GM18858 (cell line): ENCODE measurements at regions not wholly inside any gene's neighbourhood (a gene's known extent, or its start where the extent isn't known, plus 50 kb on each side); places are given as distances from the start of the nearest gene placed in this dataset.

Source experiments
- ATAC-seq: cut with Tn5 transposase; IDR thresholded peaks from one replicate; pipeline ENCODE4 v1.9.1; 2021; ENCODE audit not compliant: unreplicated experiment

DNA sequence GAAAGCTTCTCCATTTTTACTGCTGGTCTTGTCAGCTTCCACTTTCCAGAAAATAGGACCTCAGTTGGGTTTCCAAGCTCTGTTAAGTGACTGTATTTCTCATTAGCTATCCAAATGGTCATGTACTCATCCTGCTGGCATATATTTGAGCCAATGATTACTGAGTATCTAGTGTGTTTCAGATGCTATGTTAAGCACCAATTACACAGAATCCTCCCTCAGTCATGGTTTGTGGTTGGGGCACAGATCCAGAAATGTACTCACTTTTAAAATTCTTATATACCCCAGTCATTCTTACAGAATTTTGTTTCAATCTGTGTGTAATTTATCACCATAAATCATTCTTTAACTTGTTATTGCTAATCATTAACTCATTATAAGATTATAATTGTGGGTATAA lies 362.3 kb upstream of the MTPN start:
- ATAC-seq = no peak

DNA sequence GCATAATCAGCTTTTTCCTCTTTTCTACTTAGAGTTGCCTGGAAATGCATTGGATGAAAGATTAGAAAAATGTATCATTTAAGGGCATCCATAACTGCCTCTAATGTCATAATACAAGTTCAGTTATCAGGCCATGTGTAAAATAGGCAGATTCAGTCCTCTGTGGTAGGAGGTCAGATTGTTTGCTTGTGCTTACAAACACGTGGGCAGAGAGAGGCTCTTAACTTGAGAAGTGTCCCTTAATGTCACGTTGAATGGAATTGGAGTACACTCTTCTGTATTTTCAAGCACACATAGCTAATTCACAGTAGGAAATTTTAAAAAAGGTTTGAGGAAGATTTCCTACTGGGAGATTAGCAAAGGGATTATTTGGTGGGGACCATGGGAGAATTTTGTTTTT lies 359.8 kb upstream of the MTPN start:
- ATAC-seq = no peak

DNA sequence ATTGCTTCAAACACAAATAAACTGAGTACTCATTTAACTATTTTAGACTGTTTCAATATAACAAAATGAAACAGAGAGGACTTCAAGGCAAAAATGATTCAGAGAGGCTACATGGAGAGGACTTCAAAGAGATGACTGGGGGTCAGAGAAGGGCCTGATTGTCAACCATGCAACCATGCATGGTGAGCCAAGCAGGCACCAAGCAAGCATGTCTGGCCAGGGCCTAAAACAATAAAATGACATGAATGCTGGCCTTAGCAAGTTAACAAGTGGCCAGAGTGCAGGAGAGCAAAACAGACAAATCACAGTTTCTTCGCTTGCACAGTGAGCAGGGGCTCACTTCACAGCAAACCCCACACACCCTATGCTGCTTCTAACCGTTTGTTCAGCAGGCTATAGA lies 356.5 kb upstream of the MTPN start:
- ATAC-seq = no peak

DNA sequence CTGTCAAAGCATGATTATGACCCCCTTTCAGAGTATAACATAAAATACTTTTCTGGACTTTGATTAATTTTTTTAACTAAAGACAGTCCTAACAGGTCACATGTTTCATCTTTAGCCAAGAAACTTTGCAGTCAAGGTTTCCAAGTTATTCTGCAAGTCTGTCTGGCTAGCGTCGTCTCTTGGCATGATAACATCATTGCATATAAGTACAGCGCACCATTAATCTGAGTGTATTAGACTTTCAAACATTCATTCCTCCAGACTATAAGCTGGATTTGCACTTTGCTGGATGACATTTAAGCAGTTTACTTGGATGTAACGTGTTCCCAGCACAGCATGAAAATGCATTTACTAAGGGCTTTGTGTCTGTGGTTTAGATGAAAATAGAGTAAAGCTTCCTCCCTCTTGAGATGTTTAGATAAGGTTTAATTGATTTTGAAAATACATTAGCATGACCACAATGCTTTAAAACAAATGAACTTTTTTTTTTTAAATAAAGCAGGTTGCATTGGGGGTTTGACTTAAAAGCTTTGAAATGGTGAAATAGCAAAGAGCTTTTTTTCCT lies 349.0 kb upstream of the MTPN start:
- ATAC-seq = no peak

DNA sequence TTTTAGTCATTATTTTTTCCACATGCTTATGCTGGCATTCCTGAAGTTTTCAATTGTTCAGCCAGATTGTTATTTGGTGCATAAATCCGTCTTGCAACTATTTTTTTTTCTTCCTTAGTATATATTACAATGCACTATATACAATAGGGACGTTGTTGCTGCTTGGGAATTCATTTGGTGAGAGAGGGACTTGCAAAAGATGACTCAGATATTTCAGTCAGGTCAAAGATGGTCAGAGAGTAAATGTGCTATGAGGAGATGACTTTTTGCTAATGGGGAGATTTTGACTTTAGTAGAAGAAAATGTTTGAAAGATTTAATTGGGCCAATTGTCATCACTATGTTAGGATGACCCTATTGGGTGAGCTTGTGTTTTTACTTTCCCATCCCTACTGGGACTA lies 348.4 kb upstream of the MTPN start:
- ATAC-seq = no peak

DNA sequence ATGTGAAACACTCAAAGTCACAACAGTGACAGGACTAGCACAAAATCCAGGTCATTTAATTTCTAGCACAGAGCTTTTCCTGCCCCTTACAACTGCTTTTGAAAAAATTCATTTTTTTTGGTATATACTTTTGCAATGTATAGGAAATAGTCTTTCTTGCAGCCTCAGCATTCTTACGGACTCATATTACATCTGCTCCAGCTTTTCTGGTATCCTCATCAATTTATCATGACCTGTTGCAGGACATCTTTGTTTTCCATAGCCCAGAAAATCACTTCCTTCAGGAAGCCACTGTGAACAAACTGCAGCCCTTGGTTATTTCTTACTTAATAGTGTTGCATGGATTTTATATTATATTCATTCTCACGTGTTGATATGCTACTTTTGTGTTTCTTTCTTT lies 347.9 kb upstream of the MTPN start:
- no peak for ATAC-seq

DNA sequence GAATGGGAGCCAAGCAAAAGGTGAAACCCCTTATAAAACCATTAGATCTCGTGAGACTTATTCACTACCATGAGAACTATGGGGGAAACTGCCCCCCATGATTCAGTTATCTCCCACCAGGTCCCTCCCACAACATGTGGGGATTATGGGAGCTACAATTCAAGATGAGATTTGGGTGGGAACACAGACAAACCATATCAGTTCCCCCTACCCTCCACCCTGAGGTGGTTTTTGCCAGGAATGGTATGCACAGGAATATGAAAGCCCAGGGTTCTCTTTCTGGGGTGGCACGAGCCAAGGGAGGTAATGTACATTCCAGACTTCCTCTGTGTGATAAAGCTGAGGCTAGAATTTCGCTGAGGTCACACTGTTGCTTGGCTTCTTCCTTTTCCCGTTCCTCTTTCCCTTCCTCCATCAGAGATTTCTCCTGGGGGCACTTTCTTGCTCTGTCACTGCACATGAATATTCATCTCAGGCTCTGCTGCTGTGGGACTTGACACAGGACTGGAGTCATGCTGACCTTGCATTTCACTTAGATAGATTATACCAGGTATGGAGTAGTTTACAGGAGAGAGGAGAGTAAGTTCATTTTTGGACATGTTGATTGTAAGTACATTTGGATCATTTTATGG lies 347.0 kb upstream of the MTPN start:
- no peak for ATAC-seq

DNA sequence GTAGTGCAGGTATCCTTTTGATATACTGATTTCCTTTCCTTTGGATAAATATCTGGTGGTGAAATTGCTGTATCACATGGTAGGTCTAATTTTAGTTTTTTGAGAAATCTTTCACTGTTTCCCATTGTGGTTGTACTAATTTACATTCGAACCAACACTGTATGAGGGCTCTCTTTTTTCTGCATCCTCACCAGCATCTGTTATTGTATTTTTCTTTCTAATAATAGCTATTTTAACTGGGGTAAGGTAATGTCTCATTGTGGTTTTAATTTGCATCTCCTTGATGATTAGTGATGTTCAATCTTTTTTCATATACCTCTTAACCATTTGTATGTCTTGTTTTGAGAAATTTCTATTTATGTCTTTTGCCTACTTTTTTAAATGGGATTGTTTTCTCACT lies 335.4 kb upstream of the MTPN start:
- no peak for ATAC-seq

DNA sequence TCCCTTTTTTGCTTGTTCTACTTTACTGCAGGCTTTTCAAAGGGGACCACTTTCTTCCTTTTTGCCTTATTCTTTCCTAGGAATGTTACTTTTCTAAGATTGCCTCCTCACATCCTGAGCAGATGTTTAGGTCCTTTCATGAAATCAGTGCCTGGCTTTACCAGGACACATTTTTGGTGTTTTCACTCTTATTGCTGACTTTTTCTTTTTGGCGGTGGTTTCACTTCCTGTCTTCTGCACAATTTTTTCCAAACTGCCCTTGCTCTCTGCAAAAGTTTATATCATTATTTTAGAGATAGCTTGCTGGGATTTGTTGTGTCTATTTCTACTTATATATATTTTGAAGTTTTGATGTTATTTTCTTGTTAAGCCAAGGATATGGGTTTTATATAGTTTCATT lies 332.2 kb upstream of the MTPN start:
- no peak for ATAC-seq

DNA sequence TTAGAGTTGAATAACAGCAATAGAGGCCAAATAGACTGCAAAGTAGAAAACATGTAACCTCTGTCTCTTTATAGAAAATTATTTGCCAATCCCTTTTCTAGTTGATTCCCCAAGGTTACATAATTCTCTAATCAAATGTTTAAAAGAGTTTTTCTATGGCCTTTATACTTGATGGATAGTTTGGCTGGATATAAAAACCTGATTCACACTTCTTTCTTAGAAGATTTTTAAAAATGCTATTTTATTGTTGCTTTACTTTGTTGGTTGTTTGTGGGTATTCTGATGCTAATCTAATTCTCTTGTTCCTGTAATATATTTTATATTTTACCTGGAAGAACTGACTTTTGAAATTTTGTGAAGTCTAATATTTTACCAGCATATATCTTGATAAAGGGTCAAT lies 331.1 kb upstream of the MTPN start:
- no peak for ATAC-seq

DNA sequence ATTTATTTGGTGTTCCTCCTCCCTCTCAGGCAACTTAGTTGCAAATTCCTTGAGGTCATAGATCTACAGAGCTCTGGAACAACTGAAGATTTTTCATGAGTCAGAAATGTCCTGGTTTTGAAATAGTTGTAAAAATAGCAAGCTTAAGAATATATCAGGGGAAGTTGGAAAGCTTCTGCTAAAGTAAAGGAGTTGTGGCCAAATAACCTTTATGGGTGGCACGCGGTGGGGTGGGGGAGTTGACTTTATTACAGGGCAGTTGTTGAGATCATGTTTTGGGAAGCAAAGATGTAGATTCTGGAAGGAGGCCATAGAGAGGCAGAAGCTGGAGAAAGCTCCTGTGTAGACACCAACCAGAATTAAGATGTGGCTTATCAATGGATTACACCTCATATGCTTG lies 326.0 kb upstream of the MTPN start:
- no peak for ATAC-seq

DNA sequence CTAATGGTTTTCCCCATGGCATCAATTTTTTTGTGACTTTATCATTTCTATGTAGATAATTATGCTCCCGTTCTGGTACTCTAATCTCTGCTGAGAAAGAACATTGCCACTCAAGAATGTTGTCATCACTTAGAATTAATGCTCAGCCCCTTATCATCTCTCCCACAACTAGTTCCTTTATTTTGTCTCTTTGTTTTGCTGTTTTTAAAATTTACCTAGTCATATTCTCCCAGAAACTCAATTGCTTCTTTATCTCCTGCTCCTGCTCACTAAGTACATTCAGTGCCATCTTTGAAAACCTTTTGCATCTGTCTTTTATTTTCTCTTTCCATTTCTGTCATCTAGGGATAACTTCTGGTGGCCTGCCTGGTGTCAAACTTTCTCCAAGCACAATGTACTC lies 324.9 kb upstream of the MTPN start:
- ATAC-seq = no peak

DNA sequence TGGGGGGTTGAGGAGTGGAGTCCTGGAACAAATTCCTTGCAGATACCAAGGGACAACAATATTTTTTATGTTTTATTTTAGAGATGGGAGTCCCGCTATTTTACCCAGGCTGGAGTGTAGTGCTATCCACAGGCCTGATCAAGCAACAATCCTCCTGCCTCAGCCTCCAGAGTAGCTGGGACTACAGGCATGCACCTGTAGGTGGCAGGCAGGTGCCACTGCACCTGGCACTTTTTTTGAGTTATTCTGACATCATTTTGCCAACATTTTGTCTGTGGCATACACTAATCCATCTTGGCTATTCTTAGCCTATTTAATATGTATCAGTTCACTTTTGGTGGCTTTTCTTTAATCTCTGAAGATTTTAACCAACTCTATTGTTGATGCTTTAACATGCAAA lies 317.8 kb upstream of the MTPN start:
- ATAC-seq = no peak

DNA sequence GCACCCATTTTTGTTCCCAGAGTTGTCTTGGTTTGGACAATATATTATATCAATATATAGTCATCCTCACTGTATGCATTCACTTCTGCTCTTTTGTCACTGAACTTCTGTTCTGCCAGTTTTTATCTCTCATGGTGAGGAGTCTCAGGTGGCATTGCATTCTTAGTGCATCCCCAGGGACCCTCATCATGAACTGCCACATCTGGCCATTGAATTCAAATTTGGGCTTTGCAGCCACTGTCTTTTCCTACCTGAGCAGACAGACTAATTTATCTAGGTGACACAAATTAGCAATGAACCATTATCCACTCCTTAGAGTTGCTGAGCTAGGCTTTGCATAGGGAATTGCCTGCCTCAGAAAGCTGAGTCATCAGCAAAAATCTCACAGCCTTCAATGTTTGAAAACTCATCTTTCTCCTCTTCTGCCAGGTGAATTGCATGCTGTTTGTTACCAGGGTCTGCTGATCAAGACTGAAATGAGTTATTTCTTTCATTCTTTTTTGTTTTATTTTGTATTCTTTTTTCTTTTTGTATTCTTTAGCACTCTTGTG lies 316.8 kb upstream of the MTPN start:
- ATAC-seq = no peak

DNA sequence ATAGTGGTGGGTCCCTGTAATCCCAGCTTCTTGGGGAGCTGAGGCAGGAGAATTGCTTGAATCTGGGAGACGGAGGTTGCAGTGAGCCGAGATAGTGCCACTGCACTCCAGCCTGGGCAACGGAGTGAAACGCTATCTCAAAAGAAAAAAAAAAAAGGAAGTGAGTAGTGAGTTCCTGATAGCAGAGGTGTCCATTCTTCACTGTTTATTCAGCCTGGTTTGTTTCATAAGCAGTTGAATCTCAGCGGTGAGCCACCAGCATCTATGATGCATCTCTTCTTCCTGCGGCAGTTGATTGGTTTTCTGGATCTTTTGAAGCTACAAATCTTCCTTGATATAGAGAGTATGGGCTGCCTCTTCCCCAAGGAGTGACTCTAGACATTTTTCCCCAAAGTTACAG lies 316.1 kb upstream of the MTPN start:
- no peak for ATAC-seq

DNA sequence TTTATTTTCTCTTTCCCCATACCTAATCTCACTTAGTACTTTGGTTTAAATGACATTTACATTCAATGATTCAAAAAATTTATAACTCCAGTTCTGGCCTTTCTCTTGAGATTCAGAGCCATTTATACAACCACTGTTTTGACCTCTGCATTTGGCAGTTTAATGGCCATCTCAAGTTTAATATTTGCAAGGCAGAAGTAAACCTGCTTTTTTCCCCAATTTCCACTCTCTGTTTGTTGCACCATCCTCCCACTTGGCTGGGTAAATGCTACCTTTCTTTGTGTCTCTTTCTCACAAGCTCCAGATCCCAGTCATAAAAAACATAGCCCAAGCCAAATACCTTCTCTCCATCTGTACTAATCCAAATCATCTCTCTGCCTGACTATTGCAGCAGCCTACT lies 315.2 kb upstream of the MTPN start:
- ATAC-seq = no peak

DNA sequence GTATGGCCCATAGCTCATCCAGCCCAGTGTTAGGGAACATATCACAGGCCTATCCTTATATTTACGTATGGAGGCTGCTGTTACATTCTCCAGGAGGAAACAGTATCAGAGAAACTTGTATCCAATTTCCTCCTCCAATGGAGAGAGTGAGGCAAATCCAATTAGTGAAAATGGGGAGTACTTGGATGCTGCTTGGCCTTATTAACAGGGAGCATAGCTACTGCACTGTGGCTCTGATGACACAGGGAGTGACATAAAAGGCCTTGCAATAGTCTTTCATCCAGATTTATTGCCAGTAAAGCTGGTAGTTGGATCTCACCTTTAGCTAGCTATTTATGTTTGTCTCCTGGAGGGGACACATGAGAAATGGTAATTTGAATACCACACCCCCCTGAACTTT lies 313.2 kb upstream of the MTPN start:
- ATAC-seq = no peak

DNA sequence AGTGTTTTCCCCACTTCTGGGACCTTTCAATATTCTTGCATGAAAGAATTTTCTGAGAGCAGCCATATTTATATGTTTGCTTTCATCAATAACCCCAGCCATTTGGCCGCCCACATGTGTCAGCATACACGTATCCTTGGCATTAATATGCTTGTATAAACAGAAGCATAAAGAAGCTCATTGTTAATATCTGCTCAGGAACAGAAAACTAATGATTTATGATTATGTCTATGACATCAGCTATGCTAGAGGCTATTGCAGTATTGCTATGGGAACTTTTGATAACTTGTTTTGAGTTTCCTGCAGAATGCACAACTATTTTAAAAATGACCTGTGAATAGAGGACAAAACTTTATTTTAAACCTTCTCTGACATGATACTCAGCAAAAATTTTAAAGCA lies 300.9 kb upstream of the MTPN start:
- ATAC-seq = no peak

DNA sequence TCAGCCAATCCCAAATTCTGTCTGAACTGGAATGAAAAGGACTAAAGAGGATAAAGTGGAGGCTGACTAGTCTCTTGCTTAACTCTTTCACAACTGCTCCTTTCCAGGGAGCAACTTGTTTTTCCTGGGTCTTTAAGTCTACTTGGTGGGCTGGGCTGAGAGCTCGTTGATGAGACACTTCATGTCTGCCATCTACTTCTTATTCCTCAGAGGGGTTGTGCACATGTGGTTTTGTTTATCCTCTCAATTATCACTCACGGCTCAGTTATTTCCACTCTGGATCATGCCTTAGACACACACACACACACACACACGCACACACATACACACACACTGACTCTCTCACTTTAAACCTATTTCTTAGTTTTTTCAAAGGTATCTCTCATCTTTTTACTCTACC lies 298.6 kb upstream of the MTPN start:
- ATAC-seq = no peak

DNA sequence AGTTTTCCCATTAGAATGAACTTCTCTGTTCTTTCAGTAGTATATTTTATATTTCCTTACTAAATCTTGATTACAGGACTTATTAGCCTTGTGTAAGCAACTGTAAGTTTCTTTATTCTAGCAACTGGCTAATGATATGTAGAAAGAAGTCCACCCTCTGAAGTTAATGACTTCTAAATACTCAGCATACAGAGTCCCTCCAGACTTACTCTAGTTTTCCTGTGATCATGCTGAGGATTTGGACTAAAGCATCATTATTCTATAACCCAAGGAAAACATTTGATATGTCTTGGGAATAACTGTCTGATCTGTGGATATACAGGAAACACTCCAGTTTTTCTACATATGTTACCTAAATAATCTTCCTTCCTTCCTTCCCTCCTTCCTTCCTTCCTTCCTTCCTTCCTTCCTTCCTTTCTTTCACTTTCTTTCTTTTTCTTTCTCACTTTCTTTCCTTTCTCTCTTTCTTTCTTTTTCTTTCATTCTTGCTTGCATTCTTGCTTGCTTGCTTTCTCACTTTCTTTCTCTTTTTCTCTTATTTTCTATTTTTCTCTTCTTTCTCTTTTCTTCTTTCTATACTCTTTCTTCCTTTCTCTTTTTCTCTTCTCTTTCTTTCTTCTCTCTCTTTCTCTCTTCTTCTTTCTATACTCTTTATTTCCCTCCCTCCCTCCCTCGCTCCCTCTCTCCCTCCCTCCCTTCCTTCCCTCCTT lies 297.6 kb upstream of the MTPN start:
- no peak for ATAC-seq

DNA sequence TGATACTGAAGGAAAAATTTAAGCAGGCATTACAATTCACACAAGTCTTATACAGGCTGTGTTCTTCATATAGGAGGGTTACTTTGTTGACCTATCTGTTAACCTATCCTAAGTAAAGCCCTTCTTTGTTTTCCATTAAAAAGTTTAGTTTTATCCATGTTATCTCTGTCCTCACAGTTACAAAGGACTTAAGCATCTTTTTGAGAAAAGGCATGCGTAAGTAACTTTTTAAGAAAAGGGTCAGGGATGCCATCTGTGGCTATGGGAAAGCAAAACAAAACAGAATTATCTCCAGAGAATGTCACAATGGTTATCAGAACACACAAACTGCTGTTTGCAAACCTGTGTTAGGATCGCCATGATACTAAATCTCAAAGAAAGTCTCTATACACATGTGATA lies 295.8 kb upstream of the MTPN start:
- ATAC-seq = no peak

DNA sequence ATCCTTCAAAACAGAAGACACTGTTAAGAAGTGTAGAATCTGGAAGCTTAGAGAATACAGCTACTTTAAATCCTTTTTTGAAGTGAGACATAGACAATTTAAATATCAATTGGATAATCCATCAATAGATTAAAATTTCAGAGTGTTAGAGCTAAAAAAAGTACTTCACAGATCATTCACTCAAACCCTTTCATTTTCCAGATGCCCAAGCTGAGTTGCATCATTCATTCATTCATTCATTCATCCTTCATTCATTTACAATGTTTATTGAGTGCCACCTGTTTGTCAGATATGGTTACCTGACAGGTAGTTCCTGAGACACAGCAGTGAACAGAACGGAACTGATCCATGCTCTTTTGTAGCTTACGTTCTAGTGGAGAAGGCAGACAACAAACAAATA lies 290.7 kb upstream of the MTPN start:
- ATAC-seq = no peak

DNA sequence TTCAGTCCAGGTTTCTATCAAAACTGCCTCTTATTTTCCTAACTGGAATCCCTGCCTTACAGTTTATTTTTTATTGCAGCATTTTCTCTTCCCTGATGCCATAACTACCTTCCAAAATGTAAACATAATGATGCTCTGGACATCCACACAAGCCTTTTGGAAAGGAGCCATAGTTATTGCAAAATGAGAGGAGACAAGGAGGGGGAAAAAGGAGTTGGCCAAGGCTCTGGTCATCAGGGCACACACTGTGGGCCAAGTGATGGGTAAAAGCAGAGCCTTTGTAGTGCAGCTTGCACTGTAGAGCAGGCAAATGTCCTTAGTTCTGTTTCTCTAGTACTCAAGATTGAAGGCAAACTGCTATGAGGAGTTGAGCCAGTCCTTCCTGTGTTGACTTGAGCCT lies 289.3 kb upstream of the MTPN start:
- ATAC-seq = no peak
